ENCODE measurements at regions not wholly inside any gene's neighbourhood (a gene's known extent, or its start where the extent isn't known, plus 50 kb on each side); places are given as distances from the start of the nearest gene placed in this dataset.

GRCh38 chr22:47676685-47677084 is 914.2 kb downstream of the TBC1D22A start:
- Histone ChIP-seq H3K9ac (ENCODE audit: low read depth, low read length) (no peak overlapping the region), H3K27me3 (ENCODE audit: insufficient read depth, low read length) (0 out of 2 replicates have a peak, but pooled peaks cover 13% of the 10 kb centered on the region), H3K27ac (ENCODE audit: low read length) (no peak overlapping the region)

GRCh38 chr22:47674600-47674999 is 912.1 kb downstream of the TBC1D22A start:
- no peaks in the 10 kb centered on the region for H3K36me3 ChIP-seq (ENCODE audit: insufficient read depth, low read depth, low read length)
- H3K27me3 ChIP-seq (ENCODE audit: insufficient read depth, low read length), result 0 out of 2 replicates have a peak, but pooled peaks cover 13% of the 10 kb centered on the region
- H3K9me3 ChIP-seq (ENCODE audit: insufficient read depth, low read depth, low read length), result no peaks in the 10 kb centered on the region
- no peak overlapping the region for H3K27ac ChIP-seq (ENCODE audit: low read length)
- H3K4me1 ChIP-seq (ENCODE audit: insufficient read depth, low read length), result peaks cover 23% of the 10 kb centered on the region
- H3K9ac ChIP-seq (ENCODE audit: low read depth, low read length), result no peak overlapping the region
- H3K4me3 ChIP-seq (ENCODE audit: low read length), result no peak overlapping the region

More at GRCh38 chr22:47676685-47677084, 914.2 kb downstream of the TBC1D22A start:
- Histone ChIP-seq H3K9me3 (ENCODE audit: insufficient read depth, low read depth, low read length) (no peaks in the 10 kb centered on the region), H3K4me1 (ENCODE audit: insufficient read depth, low read length) (peaks cover 32% of the 10 kb centered on the region), H3K4me3 (ENCODE audit: low read length) (peak overlapping the region; percentile 15; the same call in 1 of the 2 replicates), H3K36me3 (ENCODE audit: insufficient read depth, low read depth, low read length) (no peaks in the 10 kb centered on the region)

- H3K9ac ChIP-seq (ENCODE audit: low read depth, low read length), result no peak overlapping the region
- no peaks in the 10 kb centered on the region for H3K36me3 ChIP-seq (ENCODE audit: insufficient read depth, low read depth, low read length)
- H3K9me3 ChIP-seq (ENCODE audit: insufficient read depth, low read depth, low read length), result no peaks in the 10 kb centered on the region
- no peak overlapping the region for H3K27ac ChIP-seq (ENCODE audit: low read length)
- no peak overlapping the region for H3K4me3 ChIP-seq (ENCODE audit: low read length)
- 0 out of 2 replicates have a peak, but pooled peaks cover 13% of the 10 kb centered on the region for H3K27me3 ChIP-seq (ENCODE audit: insufficient read depth, low read length)
- peaks cover 13% of the 10 kb centered on the region; the same call in 1 of the 2 replicates for H3K4me1 ChIP-seq (ENCODE audit: insufficient read depth, low read length)
Observed at GRCh38 chr22:47673557-47673956, 911.1 kb downstream of the TBC1D22A start.

- Histone ChIP-seq H3K4me1 (ENCODE audit: insufficient read depth, low read length) (peaks cover 4% of the 10 kb centered on the region; the same call in 1 of the 2 replicates), H3K27ac (ENCODE audit: low read length) (no peak overlapping the region), H3K9me3 (ENCODE audit: insufficient read depth, low read depth, low read length) (no peaks in the 10 kb centered on the region), H3K9ac (ENCODE audit: low read depth, low read length) (no peak overlapping the region), H3K36me3 (ENCODE audit: insufficient read depth, low read depth, low read length) (no peaks in the 10 kb centered on the region), H3K27me3 (ENCODE audit: insufficient read depth, low read length) (0 out of 2 replicates have a peak, but pooled peaks cover 13% of the 10 kb centered on the region), H3K4me3 (ENCODE audit: low read length) (no peak overlapping the region)
Observed at GRCh38 chr22:47672526-47672925, 910.1 kb downstream of the TBC1D22A start.

- Histone ChIP-seq H3K9me3 (ENCODE audit: insufficient read depth, low read depth, low read length) (peaks cover 18% of the 10 kb centered on the region), H3K4me1 (ENCODE audit: insufficient read depth, low read length) (no peaks in the 10 kb centered on the region), H3K36me3 (ENCODE audit: insufficient read depth, low read depth, low read length) (no peaks in the 10 kb centered on the region), H3K27ac (ENCODE audit: low read length) (no peak overlapping the region), H3K27me3 (ENCODE audit: insufficient read depth, low read length) (peaks cover 18% of the 10 kb centered on the region), H3K9ac (ENCODE audit: low read depth, low read length) (no peak overlapping the region), H3K4me3 (ENCODE audit: low read length) (no peak overlapping the region)
Observed at GRCh38 chr22:47665151-47665550, 902.7 kb downstream of the TBC1D22A start.

GRCh38 chr22:47663615-47664605 is 901.5 kb downstream of the TBC1D22A start:
- Histone ChIP-seq H3K4me1 (ENCODE audit: insufficient read depth, low read length) (0 out of 2 replicates have a peak, but pooled peaks cover 3% of the 10 kb centered on the region), H3K4me3 (ENCODE audit: low read length) (no peak overlapping the region), H3K9ac (ENCODE audit: low read depth, low read length) (no peak overlapping the region), H3K9me3 (ENCODE audit: insufficient read depth, low read depth, low read length) (peaks cover 18% of the 10 kb centered on the region), H3K27me3 (ENCODE audit: insufficient read depth, low read length) (peaks cover 24% of the 10 kb centered on the region), H3K27ac (ENCODE audit: low read length) (no peak overlapping the region), H3K36me3 (ENCODE audit: insufficient read depth, low read depth, low read length) (no peaks in the 10 kb centered on the region)

- no peak overlapping the region for H3K27ac ChIP-seq (ENCODE audit: low read length)
- H3K27me3 ChIP-seq (ENCODE audit: insufficient read depth, low read length), result peaks cover 49% of the 10 kb centered on the region
- no peaks in the 10 kb centered on the region for H3K36me3 ChIP-seq (ENCODE audit: insufficient read depth, low read depth, low read length)
- H3K9ac ChIP-seq (ENCODE audit: low read depth, low read length), result no peak overlapping the region
- 0 out of 2 replicates have a peak, but pooled peaks cover 3% of the 10 kb centered on the region for H3K4me1 ChIP-seq (ENCODE audit: insufficient read depth, low read length)
- H3K9me3 ChIP-seq (ENCODE audit: insufficient read depth, low read depth, low read length), result peaks cover 18% of the 10 kb centered on the region
- no peak overlapping the region for H3K4me3 ChIP-seq (ENCODE audit: low read length)
Observed at GRCh38 chr22:47659467-47660223, 897.2 kb downstream of the TBC1D22A start.

- Histone ChIP-seq H3K4me1 (ENCODE audit: insufficient read depth, low read length) (0 out of 2 replicates have a peak, but pooled peaks cover 3% of the 10 kb centered on the region), H3K9me3 (ENCODE audit: insufficient read depth, low read depth, low read length) (peaks cover 11% of the 10 kb centered on the region), H3K27ac (ENCODE audit: low read length) (no peak overlapping the region), H3K27me3 (ENCODE audit: insufficient read depth, low read length) (peaks cover 49% of the 10 kb centered on the region), H3K4me3 (ENCODE audit: low read length) (no peak overlapping the region), H3K36me3 (ENCODE audit: insufficient read depth, low read depth, low read length) (no peaks in the 10 kb centered on the region), H3K9ac (ENCODE audit: low read depth, low read length) (no peak overlapping the region)
Observed at GRCh38 chr22:47658182-47658581, 895.7 kb downstream of the TBC1D22A start.

GRCh38 chr22:47657224-47657623 is 894.8 kb downstream of the TBC1D22A start:
- H3K9ac ChIP-seq (ENCODE audit: low read depth, low read length), result no peak overlapping the region
- peaks cover 49% of the 10 kb centered on the region for H3K27me3 ChIP-seq (ENCODE audit: insufficient read depth, low read length)
- H3K9me3 ChIP-seq (ENCODE audit: insufficient read depth, low read depth, low read length), result peaks cover 3% of the 10 kb centered on the region; the same call in 1 of the 2 replicates
- no peaks in the 10 kb centered on the region for H3K36me3 ChIP-seq (ENCODE audit: insufficient read depth, low read depth, low read length)
- H3K4me1 ChIP-seq (ENCODE audit: insufficient read depth, low read length), result 0 out of 2 replicates have a peak, but pooled peaks cover 3% of the 10 kb centered on the region
- H3K4me3 ChIP-seq (ENCODE audit: low read length), result no peak overlapping the region
- H3K27ac ChIP-seq (ENCODE audit: low read length), result no peak overlapping the region

GRCh38 chr22:47656806-47657205 is 894.4 kb downstream of the TBC1D22A start:
- Histone ChIP-seq H3K36me3 (ENCODE audit: insufficient read depth, low read depth, low read length) (no peaks in the 10 kb centered on the region), H3K9me3 (ENCODE audit: insufficient read depth, low read depth, low read length) (peaks cover 3% of the 10 kb centered on the region; the same call in 1 of the 2 replicates), H3K4me1 (ENCODE audit: insufficient read depth, low read length) (0 out of 2 replicates have a peak, but pooled peaks cover 3% of the 10 kb centered on the region), H3K27ac (ENCODE audit: low read length) (no peak overlapping the region), H3K9ac (ENCODE audit: low read depth, low read length) (no peak overlapping the region), H3K27me3 (ENCODE audit: insufficient read depth, low read length) (peaks cover 46% of the 10 kb centered on the region), H3K4me3 (ENCODE audit: low read length) (no peak overlapping the region)

- Histone ChIP-seq H3K27ac (ENCODE audit: low read length) (no peak overlapping the region), H3K27me3 (ENCODE audit: insufficient read depth, low read length) (peaks cover 37% of the 10 kb centered on the region), H3K4me1 (ENCODE audit: insufficient read depth, low read length) (0 out of 2 replicates have a peak, but pooled peaks cover 3% of the 10 kb centered on the region), H3K9ac (ENCODE audit: low read depth, low read length) (no peak overlapping the region), H3K9me3 (ENCODE audit: insufficient read depth, low read depth, low read length) (peaks cover 3% of the 10 kb centered on the region; the same call in 1 of the 2 replicates), H3K36me3 (ENCODE audit: insufficient read depth, low read depth, low read length) (no peaks in the 10 kb centered on the region), H3K4me3 (ENCODE audit: low read length) (no peak overlapping the region)
Observed at GRCh38 chr22:47655930-47656329, 893.5 kb downstream of the TBC1D22A start.

All from iPS-20b (cell line).